ENCODE measurements at regions not wholly inside any gene's neighbourhood (a gene's known extent, or its start where the extent isn't known, plus 50 kb on each side); places are given as distances from the start of the nearest gene placed in this dataset.

GRCh38 chr10:110445871-110446270, 51.8 kb upstream of the DUSP5 start:
- TF ChIP-seq CTCF (IDR thresholded peaks at IDR 0.05; ENCODE audit: poor library complexity, severe bottlenecking), result no peak
- no peak for TF ChIP-seq EP300 (conservative IDR thresholded peaks at IDR 0.05; ENCODE audit: poor library complexity, severe bottlenecking)
- TF ChIP-seq EZH2 (IDR thresholded peaks at IDR 0.05; ENCODE audit: borderline replicate concordance, insufficient read depth, low read length, poor library complexity, severe bottlenecking), result no peak
- no peak for TF ChIP-seq POLR2AphosphoS5 (IDR thresholded peaks at IDR 0.05)

All from neural cell (in vitro differentiated cells).